ENCODE measurements at regions not wholly inside any gene's neighbourhood (a gene's known extent, or its start where the extent isn't known, plus 50 kb on each side); places are given as distances from the start of the nearest gene placed in this dataset.
"Not testable (repeated sequence)": the region's sequence is repeated elsewhere in the genome, so short reads cannot be mapped to it uniquely, and the experiment has no call there.

DNA sequence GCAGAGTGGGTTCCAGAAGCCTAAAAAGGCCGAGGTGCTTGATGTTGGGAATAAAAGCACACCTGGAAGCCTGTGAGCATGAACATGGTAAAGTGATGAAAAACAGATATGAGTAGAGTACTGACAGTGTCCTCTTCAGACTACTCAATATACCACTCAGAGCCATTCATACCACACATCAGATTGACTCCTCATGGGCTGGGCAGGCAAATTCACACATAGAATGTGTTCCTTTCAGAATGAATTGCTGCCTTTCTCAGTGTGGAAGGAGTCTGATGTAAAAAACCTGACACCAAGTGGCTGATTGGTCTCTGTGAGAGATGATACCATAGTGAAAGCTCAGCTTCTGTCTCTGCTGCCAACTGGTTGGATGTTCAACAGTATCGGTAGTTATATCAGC is 442.7 kb downstream of the RAPGEF2 start:
- no peak for DNase-seq (ENCODE audit: low read depth in 4 of 4, low spot score in 3 of 4)

DNA sequence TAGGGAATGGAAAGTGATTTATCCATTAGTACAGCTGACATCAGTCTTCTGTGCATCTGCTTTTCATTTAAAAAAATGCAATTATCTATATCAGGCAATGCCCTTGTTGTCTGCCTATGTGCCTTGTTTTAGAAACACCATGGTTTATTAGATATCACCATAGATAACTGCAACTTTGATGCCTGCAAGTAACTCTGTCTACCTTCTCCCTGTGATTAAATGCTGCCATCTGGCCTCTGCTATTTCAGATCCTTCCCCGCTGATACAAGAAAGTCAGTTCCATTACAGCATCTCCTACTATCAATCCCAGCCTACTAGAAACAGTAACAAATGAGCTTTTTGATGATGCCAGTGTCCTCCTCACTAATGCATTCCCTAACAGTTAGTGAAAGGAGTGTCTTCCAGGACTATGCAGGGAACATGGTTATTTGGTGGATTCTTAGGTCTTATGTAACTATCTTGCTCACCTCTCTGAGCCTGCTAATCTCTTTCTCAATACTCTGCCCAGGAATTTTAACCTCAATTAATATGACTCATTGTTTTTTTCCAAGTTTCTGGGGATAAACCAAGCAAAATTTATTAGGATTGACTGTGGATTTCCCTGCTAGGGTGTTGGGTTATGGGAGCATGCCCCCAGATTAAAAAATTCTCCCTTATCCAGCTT is 444.9 kb downstream of the RAPGEF2 start:
- DNase-seq (ENCODE audit: low read depth in 4 of 4, low spot score in 3 of 4): no peak

DNA sequence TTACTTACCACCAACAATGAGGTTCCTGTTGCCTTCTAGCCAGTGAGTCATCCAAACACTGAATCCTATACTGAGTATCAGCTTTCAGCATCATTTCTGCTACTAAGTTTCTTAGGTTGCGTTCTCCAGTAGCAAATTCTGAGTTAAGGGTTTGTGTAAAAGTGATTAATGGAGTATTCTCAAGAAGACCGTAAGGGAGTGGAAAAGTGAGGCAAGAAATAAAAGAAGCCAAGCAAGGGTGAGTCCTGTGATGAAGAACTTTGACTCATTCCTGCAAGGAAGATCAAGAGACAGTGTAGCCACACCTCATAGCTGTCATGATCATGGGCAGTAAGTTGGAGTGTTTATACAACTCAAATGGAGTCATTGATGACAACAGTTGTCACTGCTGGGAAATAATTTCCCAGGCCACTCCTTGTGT is 446.2 kb downstream of the RAPGEF2 start:
- no peak for DNase-seq (ENCODE audit: low read depth in 4 of 4, low spot score in 3 of 4)

DNA sequence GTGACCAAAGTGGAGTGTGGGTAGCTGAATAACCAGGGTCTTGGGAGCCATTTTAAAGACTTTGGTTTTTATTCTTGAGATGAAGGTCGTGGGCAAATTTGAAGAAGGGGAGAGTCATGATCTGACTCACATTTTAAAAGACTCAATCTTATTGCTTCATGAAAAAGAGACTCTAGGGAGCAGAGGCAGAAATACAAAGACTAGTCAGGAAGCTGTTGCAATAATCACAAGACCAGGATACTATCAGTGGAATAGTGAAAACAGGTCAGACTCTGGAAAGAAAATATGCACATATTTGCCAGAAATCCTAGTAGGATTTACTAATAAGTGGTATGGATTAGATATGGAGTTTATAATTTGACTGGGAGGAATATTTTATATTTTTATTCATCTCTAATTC is 448.4 kb downstream of the RAPGEF2 start:
- no peak for DNase-seq (ENCODE audit: low read depth in 4 of 4, low spot score in 3 of 4)

DNA sequence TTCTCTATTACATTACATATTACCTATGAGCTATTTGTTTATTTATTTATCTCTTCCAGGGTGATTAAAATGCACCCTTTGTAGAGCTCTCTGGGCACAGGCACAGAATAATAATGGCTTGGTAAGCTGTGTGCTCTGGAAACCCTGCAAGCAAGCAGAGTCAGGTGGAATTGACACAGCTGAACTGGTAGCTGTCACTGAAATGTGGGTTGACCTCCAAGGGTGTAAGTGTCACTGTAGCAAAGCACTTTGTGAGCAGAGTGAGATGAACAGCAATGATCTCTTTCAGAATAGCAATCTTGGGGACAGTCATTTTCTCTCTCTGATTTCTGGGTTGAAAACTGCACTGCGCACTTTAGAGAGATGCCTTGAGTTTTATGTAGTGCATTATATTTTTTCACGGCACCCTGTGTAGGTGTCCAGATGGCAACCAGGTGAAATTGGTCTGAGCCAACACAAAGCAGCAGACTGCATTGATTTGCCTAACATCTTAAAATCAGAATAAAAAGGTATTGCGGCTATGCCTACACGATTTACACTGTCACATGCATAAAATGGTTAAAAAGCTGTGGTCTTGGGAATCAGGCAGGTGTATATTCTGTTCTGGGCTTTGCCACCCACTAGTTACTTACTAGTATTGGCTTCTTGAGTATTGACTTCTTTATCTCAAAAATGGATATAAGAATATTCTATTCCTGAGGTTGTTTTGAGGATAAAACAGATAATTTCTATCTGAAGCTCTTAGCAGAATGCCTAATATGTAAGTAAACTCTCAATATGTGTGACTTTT is 450.3 kb downstream of the RAPGEF2 start:
- no peak for DNase-seq (ENCODE audit: low read depth in 4 of 4, low spot score in 3 of 4)

DNA sequence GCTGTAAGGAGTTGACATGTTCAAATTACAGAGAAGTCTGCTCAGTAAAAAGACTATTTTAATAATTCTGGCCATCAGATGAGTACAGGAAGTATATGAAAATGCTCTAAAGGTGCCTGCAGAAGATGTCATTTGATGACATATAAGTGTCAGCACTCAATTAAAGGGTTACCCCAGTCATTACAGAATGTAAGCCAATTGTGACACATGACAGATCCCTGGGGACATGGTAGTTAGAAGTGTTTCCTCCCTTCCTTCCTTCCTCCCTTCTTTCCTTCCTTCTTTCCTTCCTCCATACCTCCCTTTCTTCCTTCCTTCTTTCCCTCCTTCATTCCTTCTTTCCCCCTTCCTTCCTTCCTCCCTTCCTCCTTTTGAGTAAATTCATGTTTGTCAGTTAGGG is 453.0 kb downstream of the RAPGEF2 start:
- no peak for DNase-seq (ENCODE audit: low read depth in 4 of 4, low spot score in 3 of 4)

DNA sequence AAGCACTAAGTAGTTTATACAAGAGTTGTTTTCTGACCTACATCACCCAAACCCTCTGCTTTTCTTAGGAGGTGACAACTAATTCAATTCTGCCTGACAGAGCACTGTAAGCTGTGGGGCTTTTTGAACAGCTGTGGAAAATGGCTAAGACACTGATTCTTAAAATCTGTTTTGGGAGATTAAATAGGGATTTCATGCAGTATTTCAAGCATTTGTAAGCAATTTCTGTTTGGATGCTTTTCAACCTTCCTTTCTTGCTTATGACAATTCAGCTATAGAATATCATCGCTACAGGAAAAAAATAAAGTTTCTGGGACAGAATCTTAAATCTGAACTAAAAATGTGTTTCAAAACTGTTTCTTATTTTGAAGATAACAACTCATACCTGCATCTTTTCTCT is 459.5 kb downstream of the RAPGEF2 start:
- DNase-seq (ENCODE audit: low read depth in 4 of 4, low spot score in 3 of 4): no peak

DNA sequence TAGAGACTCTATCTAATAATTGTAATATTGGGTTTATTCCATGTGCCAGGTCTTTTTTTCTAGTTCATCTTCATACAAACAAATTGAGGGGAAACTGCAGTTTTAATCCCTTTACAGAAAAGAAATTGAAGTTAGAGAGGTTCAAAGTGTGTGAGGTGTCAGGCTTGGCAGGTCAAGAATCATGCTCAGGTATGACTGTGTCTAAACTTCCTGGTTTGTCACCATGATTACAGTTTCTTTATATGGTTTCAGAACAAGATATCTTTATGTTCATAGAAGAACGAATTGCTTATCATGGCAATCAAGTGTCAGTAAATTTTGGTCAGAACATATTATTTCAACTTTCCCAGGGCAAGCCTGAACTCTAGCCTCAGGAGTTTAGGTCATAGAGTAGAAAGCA is 460.4 kb downstream of the RAPGEF2 start:
- DNase-seq (ENCODE audit: low read depth in 4 of 4, low spot score in 3 of 4): no peak

DNA sequence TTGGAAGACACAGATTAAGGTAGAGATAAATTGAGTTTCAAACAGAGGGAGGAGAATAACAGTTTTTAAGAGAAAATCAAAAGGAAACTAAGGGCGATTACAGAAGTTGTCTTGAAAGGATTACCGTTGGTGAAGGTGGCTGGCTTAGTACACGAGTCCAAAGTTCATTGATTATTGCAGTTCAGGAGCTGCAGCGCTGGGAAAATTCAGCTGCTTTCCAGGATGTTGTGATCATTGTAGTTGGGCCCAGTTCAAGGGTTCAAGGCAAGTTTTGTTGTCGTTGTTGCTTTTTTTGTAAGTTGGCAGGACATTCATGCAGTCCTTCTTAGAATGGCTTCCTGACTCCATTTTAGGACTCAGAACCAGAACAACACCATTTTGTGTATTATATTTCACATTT is 461.7 kb downstream of the RAPGEF2 start:
- DNase-seq (ENCODE audit: low read depth in 4 of 4, low spot score in 3 of 4): no peak

DNA sequence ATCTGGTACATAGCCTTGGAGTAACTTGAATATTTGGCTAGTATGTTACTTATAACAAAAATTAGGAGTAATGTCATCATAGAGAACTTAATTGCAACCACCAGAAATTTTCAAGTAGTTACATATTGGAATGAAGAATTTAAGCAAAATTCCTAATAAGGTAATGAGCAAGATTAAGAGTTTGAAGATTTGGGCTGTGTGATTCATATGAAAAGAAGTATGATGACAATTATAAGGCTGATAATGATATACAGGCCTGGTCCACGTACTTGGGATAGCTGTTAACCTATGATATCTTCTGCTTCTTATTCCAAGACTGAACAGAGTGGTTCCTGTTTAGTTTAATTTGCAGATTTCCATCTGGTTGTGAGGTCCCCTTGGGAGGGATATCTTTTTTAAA is 463.9 kb downstream of the RAPGEF2 start:
- DNase-seq (ENCODE audit: low read depth in 4 of 4, low spot score in 3 of 4): no peak

DNA sequence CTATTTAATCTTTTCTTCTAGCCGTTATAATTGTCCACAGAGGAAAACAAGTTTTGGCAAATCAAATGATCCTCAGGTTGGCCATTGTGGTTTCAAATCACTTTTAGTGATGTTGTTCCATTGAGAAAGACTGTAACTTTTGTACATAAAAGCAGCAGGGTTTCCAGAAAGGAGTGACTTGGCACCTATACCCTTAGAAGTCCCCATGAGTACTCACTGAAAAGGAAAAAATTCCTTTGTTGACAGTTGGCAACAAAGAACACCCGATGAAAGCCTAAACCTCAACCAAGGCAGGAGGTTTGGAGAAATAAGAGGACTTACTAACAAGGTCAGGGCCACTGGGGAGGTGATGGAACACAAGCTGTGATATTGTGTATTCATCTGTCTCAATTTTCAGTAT is 474.4 kb downstream of the RAPGEF2 start:
- no peak for DNase-seq (ENCODE audit: low read depth in 4 of 4, low spot score in 3 of 4)

DNA sequence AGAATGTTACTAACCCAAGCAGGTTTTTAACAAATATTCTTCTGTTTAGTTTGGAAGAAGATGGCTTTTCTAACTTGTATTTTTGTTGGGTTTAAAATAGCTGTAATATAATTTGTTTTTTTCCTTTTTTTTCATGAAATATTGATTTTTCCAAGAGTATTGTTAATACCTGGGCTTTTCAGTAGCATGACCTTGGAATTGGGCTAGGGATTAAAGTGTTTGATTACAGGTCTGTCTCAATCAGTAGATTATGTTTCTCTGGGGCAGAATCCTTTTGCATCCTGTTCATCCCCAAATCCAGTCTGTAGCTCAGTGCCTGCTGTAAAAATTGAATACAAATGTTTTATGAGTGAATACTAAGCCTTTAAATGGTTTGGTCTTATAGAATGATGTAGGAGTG is 479.8 kb downstream of the RAPGEF2 start:
- DNase-seq (ENCODE audit: low read depth in 4 of 4, low spot score in 3 of 4): no peak

DNA sequence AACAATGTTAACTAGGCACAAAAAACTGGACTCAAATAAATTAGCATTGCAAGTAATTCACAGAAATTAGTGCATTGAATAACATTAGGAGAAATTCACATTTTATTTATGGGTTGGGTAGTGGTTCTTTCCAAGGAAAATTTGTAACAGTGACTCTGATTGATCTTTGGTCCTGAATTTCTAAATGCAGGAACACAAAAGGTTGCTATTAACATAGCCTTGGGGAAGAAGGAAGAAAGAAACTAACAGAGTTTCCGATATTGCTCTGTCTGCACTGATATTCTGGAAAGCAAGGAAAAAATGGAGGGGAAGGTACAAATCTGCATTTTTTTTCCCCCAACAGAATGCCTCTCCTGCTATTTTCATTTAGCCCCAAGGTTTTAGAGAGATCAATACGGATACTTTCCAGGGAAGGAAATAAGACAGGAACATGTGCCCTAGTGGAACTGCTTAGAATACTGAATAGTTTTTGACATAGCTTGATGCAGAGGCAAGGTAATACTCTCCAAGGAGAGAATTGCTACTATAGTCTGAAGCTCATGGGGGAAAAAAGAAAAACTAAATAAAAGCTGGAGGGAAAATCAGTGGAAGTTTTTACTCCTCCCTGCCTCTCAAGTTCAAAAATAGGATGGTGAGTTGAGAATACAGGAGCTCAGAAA is 490.1 kb downstream of the RAPGEF2 start:
- no peak for DNase-seq (ENCODE audit: low read depth in 4 of 4, low spot score in 3 of 4)

DNA sequence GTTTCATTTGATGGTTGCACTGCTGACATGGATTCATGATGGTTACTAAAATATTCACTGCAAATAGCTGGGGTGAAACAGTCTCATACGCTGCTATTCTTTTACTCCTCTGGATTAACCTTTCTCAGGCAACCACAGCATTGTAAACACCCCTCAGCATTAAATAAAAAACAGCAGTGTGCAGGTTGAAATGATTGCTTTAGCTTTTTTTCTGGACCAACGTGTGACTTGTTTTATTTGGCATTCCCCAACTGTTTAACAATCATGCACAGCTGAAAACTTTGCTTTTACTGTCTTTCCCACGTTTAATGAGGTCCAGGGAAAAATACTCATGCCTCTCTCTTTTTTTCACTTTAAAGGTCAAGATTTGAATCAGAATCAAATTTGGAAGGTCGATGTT is 490.8 kb downstream of the RAPGEF2 start:
- DNase-seq (ENCODE audit: low read depth in 4 of 4, low spot score in 3 of 4): no peak

DNA sequence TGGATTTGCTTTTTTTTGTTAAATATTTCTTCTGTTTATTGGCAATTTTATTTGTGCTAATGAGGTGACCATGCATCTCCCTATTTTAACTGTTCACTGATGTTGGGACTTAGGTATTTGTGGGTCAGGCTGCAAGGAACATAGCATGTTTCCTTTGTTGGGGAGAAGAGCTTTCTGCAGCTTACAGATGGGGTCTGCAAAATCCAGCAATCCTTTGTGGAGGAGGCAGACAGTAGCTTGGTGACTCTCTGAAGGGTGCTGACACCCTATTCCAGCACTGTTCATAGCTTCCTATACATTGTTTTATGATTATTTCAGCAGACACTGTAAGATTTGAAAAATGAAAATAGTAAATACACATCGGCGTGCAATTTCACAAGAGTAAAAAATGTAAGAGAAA is 491.7 kb downstream of the RAPGEF2 start:
- DNase-seq (ENCODE audit: low read depth in 4 of 4, low spot score in 3 of 4): no peak

DNA sequence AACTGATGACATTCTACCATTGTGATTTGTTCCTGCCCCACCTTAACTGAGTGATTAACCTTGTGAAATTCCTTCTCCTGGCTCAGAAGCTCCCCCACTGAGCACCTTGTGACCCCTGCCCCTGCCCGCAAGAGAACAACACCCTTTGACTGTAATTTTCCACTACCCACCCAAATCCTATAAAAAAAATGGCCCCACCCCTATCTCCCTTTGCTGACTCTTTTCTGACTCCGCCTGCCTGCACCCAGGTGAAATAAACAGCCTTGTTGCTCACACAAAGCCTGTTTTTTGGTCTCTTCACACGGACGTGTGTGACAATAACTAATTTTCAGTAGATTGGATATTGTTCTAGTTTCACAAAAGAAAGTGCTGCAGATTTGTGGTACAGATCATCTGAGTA is 492.2 kb downstream of the RAPGEF2 start:
- not testable (repeated sequence) for DNase-seq (ENCODE audit: low read depth in 4 of 4, low spot score in 3 of 4)

DNA sequence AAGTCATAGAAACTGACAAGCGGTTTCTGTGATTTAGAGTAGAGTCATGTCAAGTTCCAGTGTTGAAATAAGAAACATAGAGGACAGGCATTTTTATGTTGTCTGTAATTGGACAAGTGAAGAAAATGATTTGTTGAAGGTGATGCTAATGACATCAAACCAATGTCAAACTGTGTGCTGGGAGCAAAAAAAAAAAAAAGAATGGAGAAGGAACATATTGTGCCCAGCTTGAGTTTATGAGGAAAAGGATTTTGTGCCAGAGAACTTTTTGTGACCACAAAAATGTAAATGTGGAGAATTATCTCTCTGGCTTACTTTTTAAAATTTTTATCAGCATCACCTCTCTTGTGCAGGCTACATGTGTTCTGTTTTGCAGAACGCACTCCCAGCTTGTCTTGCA is 495.7 kb downstream of the RAPGEF2 start:
- DNase-seq (ENCODE audit: low read depth in 4 of 4, low spot score in 3 of 4): no peak

DNA sequence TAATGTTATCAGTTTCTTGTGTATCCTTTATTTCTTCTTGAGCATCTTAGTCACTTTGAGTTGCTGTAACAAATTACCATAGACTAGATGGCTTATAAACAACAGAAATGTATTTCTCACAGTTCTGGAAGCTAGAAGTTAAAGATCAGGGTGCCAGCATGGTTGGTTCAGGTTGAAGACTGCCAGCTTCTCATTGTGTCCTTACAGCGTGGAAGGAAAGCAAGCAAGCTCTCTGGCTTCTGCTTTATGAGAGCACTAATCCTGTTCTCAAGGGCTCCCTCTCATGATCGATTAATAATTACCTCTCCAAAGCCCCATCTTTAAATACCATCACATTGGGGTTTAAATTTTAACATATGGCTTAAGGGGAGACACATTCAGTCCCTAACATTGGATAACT is 497.2 kb downstream of the RAPGEF2 start:
- peak in 1 of 4 donors; percentile 8 for DNase-seq (ENCODE audit: low read depth in 4 of 4, low spot score in 3 of 4)

DNA sequence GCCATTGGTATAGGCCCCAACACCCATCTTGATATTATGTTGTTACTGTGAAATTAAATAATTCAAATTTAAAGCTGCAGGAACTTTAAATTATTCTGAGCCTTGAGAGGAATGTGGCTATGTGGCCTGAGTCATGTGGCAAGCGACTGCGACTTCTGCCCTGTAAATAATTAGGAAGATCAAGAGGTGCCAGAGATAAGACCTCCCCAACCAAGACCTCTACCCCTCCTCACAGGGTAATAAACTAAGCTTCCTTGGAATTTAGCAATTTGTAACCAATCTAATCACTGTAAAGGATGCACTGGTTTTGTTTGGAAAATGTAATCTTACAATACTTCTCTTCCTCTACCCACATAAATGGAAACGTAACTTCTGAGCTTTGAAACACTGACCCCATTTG is 501.9 kb downstream of the RAPGEF2 start:
- no peak for DNase-seq (ENCODE audit: low read depth in 4 of 4, low spot score in 3 of 4)

DNA sequence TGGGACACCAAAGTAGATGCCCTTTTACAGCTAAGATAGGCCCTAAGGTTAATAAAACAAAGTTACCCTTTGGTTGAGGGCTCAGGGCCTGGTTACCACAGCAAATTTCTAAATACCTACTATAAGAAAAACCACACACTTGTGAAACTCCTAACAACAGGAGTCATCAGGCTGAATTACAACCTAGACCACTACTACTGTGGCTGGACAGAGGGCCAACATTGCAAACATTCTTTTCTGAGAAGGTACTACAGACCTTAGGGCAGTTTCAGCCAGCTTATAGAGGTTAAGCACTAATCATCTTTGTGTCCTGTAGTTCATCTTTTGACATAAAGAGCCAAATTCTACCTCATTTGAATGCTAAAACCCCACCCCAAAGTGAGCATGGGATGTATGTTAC is 504.0 kb downstream of the RAPGEF2 start:
- DNase-seq (ENCODE audit: low read depth in 4 of 4, low spot score in 3 of 4): no peak

DNA sequence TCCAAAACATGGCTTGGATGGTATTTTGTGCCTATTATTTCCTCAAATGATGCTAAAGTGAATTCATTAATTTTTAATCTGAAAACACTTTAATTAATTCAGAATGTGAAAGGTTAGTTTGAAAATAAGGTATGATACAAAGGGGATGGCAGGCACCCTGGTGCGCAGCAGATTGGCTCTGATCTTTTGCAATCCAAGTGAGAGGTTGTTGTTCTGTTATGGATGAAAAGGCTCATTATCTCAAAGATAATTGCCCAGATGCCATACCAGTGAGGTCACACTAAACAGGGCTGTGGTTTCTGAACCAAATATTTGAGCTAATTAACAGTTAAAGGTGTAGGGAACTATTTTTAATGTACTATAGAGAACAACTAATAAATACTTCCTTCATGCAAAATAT is 504.9 kb downstream of the RAPGEF2 start:
- no peak for DNase-seq (ENCODE audit: low read depth in 4 of 4, low spot score in 3 of 4)

DNA sequence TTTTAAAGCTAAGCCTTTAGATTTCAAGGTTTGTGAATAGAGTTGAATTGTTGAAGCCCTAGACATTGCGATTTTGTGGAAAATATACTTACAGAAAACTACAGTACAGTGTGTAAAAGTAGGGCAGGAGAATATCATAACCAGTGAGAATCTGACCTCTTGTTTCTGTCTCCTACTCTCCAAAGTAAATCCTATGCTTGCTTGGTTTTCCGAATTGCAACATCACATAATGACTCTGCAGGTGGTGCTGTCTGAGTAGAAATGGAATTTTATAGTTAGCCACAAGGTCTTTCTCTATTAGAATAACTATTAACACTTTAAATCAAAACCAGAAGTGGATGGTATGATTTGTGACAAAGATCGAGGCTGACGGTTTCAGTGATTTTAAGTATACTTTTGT is 505.6 kb downstream of the RAPGEF2 start:
- DNase-seq (ENCODE audit: low read depth in 4 of 4, low spot score in 3 of 4): no peak

All from left renal pelvis (tissue), 4 donors.